ENCODE measurements at regions not wholly inside any gene's neighbourhood (a gene's known extent, or its start where the extent isn't known, plus 50 kb on each side); places are given as distances from the start of the nearest gene placed in this dataset.

DNA sequence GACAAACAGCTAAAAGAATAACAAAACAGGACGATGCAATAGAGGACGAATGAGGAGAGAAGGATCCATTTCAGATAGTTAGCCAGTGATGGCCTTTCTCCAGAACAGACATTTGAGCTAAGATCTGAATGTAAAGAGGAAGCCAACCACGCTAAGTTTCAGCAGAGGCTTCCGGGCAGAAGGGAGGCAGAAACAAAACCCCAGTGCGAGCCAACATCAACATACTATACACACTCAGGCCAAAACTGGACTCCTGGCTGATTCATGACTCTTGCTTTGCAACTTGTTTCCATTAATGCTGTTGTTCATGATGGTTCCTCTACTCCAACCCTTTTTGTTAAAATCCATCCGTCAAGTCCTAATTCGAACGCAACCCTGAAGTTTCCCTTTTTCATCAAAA, 730.3 kb downstream of the TRIML1 start:
- H3K9me3 ChIP-seq (ENCODE audit: control insufficient read depth in 2 of 3, insufficient read depth in 1 of 3, low read length in 3 of 3), result no peaks in the 10 kb centered on the region
- no peak for FAIRE-seq

DNA sequence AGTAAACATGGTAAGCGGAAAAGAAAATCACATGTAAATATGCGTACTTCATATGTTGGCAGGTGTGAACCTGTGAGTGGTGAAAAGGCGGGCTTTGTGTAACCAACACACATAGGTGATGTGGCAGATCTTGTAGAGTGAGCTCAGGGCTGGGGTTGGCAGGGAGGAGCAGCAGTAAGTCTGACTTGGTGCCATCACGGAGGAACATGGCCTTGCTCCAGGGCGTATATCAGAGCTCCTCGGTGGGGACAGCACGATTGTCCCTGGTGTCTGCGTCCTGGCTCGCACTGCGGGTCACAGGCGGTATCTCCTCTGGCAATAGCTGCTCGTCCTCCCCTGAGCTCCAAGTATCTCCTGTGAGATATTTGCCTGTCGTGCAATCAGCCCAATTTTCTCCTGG, 733.6 kb downstream of the TRIML1 start:
- H3K4me3 ChIP-seq (ENCODE audit: low read length in 3 of 3), result no peak overlapping the region
- FAIRE-seq, result no peak
- TF ChIP-seq, protein P1, sequence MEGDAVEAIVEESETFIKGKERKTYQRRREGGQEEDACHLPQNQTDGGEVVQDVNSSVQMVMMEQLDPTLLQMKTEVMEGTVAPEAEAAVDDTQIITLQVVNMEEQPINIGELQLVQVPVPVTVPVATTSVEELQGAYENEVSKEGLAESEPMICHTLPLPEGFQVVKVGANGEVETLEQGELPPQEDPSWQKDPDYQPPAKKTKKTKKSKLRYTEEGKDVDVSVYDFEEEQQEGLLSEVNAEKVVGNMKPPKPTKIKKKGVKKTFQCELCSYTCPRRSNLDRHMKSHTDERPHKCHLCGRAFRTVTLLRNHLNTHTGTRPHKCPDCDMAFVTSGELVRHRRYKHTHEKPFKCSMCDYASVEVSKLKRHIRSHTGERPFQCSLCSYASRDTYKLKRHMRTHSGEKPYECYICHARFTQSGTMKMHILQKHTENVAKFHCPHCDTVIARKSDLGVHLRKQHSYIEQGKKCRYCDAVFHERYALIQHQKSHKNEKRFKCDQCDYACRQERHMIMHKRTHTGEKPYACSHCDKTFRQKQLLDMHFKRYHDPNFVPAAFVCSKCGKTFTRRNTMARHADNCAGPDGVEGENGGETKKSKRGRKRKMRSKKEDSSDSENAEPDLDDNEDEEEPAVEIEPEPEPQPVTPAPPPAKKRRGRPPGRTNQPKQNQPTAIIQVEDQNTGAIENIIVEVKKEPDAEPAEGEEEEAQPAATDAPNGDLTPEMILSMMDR (IDR thresholded peaks at IDR 0.05; ENCODE audit: borderline replicate concordance, extremely low read depth, insufficient read depth), result no peak
- H3K4me1 ChIP-seq (ENCODE audit: control insufficient read depth in 2 of 3, insufficient read depth in 2 of 3, low read depth in 1 of 3, low read length in 3 of 3), result no peaks in the 10 kb centered on the region
- intact Hi-C loops (cut with DNase I), result no loop called here
- no peak for DNase-seq
- no peak overlapping the region for H3K9ac ChIP-seq (ENCODE audit: low read length in 3 of 3)
- H3K27me3 ChIP-seq (ENCODE audit: control insufficient read depth, insufficient read depth, low read length), result no peaks in the 10 kb centered on the region
- H3K36me3 ChIP-seq (ENCODE audit: control insufficient read depth in 2 of 3, insufficient read depth in 3 of 3, low read length in 3 of 3), result no peaks in the 10 kb centered on the region
- no peaks in the 10 kb centered on the region for H3K9me3 ChIP-seq (ENCODE audit: control insufficient read depth in 2 of 3, insufficient read depth in 1 of 3, low read length in 3 of 3)
- H3K27ac ChIP-seq (ENCODE audit: low read depth in 2 of 2, low read length in 2 of 2), result no peak overlapping the region

More for the DNA sequence above, 730.3 kb downstream of the TRIML1 start:
- H3K27ac ChIP-seq (ENCODE audit: low read depth in 2 of 2, low read length in 2 of 2), result no peak overlapping the region
- intact Hi-C loops (cut with DNase I), result no loop called here
- H3K36me3 ChIP-seq (ENCODE audit: control insufficient read depth in 2 of 3, insufficient read depth in 3 of 3, low read length in 3 of 3), result no peaks in the 10 kb centered on the region
- H3K27me3 ChIP-seq (ENCODE audit: control insufficient read depth, insufficient read depth, low read length), result no peaks in the 10 kb centered on the region
- H3K4me1 ChIP-seq (ENCODE audit: control insufficient read depth in 2 of 3, insufficient read depth in 2 of 3, low read depth in 1 of 3, low read length in 3 of 3), result no peaks in the 10 kb centered on the region
- DNase-seq, result peak in 3 of 5 donors; percentile 12 to 57 (median 35)
- H3K4me3 ChIP-seq (ENCODE audit: low read length in 3 of 3), result no peak overlapping the region
- no peak overlapping the region for H3K9ac ChIP-seq (ENCODE audit: low read length in 3 of 3)
- TF ChIP-seq, protein P1 (IDR thresholded peaks at IDR 0.05; ENCODE audit: borderline replicate concordance, extremely low read depth, insufficient read depth), result no peak

DNA sequence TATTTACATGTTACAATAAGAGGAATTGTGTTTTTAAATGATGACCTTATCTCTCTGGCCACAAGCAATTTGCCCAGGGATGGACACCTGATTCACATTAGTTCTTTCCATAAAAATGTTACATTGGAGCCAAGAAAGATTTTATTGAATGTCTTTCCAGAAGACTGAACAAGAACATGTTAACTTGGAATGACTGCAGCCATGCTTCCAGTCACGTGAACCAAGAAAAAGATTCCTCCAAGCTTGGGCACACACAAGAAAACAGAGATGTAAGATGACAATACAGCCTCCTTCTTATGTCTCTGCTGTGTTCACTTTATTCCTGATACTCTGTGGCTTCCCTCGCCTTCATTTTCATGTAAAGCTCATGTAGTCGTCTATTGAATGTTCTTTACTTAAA, 737.6 kb downstream of the TRIML1 start:
- H3K4me1 ChIP-seq (ENCODE audit: control insufficient read depth in 2 of 3, insufficient read depth in 2 of 3, low read depth in 1 of 3, low read length in 3 of 3), result no peaks in the 10 kb centered on the region
- H3K27ac ChIP-seq (ENCODE audit: low read depth in 2 of 2, low read length in 2 of 2), result no peak overlapping the region
- no peak for FAIRE-seq
- no peak overlapping the region for H3K9ac ChIP-seq (ENCODE audit: low read length in 3 of 3)
- TF ChIP-seq, protein P1 (IDR thresholded peaks at IDR 0.05; ENCODE audit: borderline replicate concordance, extremely low read depth, insufficient read depth), result no peak
- no peaks in the 10 kb centered on the region for H3K36me3 ChIP-seq (ENCODE audit: control insufficient read depth in 2 of 3, insufficient read depth in 3 of 3, low read length in 3 of 3)
- no peak overlapping the region for H3K4me3 ChIP-seq (ENCODE audit: low read length in 3 of 3)
- no peaks in the 10 kb centered on the region for H3K9me3 ChIP-seq (ENCODE audit: control insufficient read depth in 2 of 3, insufficient read depth in 1 of 3, low read length in 3 of 3)
- no peak for DNase-seq
- intact Hi-C loops (cut with DNase I), result no loop called here
- no peaks in the 10 kb centered on the region for H3K27me3 ChIP-seq (ENCODE audit: control insufficient read depth, insufficient read depth, low read length)

DNA sequence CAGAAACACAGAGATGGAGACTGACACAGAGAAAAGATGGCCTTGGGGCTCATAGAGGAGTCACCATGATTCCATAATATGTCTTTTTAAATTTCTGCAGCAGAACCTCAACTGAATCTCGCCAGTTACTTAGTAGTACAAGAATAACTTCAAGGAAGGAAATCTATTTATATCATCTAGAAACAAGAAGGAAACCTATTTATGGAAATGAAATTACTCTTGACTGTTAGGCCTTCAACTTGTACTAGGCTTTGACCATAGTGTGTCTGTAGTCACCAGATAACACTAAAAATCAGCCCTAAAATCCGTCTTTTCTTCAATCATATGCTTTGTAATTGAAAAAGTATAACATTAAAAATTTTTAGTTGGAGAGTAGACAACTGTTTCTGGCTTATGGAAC, 740.4 kb downstream of the TRIML1 start:
- TF ChIP-seq, protein P1 (IDR thresholded peaks at IDR 0.05; ENCODE audit: borderline replicate concordance, extremely low read depth, insufficient read depth), result no peak
- H3K27me3 ChIP-seq (ENCODE audit: control insufficient read depth, insufficient read depth, low read length), result no peaks in the 10 kb centered on the region
- no peak overlapping the region for H3K4me3 ChIP-seq (ENCODE audit: low read length in 3 of 3)
- no peak for DNase-seq
- intact Hi-C loops (cut with DNase I), result no loop called here
- no peak overlapping the region for H3K27ac ChIP-seq (ENCODE audit: low read depth in 2 of 2, low read length in 2 of 2)
- H3K9ac ChIP-seq (ENCODE audit: low read length in 3 of 3), result no peak overlapping the region
- H3K4me1 ChIP-seq (ENCODE audit: control insufficient read depth in 2 of 3, insufficient read depth in 2 of 3, low read depth in 1 of 3, low read length in 3 of 3), result no peaks in the 10 kb centered on the region
- FAIRE-seq, result no peak
- H3K9me3 ChIP-seq (ENCODE audit: control insufficient read depth in 2 of 3, insufficient read depth in 1 of 3, low read length in 3 of 3), result no peaks in the 10 kb centered on the region
- no peaks in the 10 kb centered on the region for H3K36me3 ChIP-seq (ENCODE audit: control insufficient read depth in 2 of 3, insufficient read depth in 3 of 3, low read length in 3 of 3)
